ENCODE measurements at regions not wholly inside any gene's neighbourhood (a gene's known extent, or its start where the extent isn't known, plus 50 kb on each side); places are given as distances from the start of the nearest gene placed in this dataset.
A peak's percentile ranks its signal among the peaks of the same experiment; 100 is the strongest.

DNA sequence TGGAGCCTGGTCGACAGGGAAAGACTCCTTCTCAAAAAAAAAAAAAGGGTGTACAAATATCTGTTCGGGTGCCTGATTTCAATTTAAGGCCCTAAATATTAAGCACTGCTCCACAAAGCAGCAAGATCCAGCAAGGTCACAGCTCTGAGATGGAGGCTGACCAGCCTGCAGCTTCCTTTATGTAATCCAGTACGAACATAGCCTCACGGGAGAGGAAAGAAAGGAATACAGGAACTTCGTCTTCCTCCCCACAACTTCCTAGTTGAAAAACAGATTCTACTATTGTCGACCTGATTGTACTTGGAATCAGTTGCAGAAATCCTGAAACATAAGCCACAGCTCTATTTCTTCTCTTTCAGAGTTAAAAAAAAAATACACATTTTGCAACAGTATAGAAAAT is 53.5 kb upstream of the TBC1D9 start:
- Histone ChIP-seq H3K27me3 (ENCODE audit: low read depth, low read length) (peaks cover 27% of the 10 kb centered on the region), H3K36me3 (replicated peaks; ENCODE audit: low read depth, low read length) (peaks cover 4% of the 10 kb centered on the region), H3K79me2 (ENCODE audit: low read length) (no peaks in the 10 kb centered on the region), H3K9me3 (ENCODE audit: insufficient read depth, low read length) (no peaks in the 10 kb centered on the region), H3K4me2 (ENCODE audit: low read length) (no peak overlapping the region), H3K9ac (ENCODE audit: low read length) (no peak overlapping the region), H3K4me1 (ENCODE audit: low read length) (peaks cover 54% of the 10 kb centered on the region), H4K20me1 (ENCODE audit: insufficient read depth, low read length) (no peaks in the 10 kb centered on the region), H3K27ac (ENCODE audit: low read length) (no peak overlapping the region), H2AFZ (ENCODE audit: low read depth, low read length) (no peak overlapping the region), H3K4me3 (ENCODE audit: low read length) (no peak overlapping the region)
- no peak for TF ChIP-seq EZH2phosphoT487 (IDR thresholded peaks at IDR 0.05; ENCODE audit: low read depth)
- no peak for TF ChIP-seq CTCF (IDR thresholded peaks at IDR 0.05; ENCODE audit: low read depth, low read length)

- H3K4me1 ChIP-seq (ENCODE audit: low read length) = peaks cover 63% of the 10 kb centered on the region
- H3K27ac ChIP-seq (ENCODE audit: low read length) = peak overlapping the region; percentile 66
- H3K9me3 ChIP-seq (ENCODE audit: insufficient read depth, low read length) = no peaks in the 10 kb centered on the region
- peak overlapping the region; percentile 64 for H3K4me2 ChIP-seq (ENCODE audit: low read length)
- peak overlapping the region; percentile 35 for H3K4me3 ChIP-seq (ENCODE audit: low read length)
- TF ChIP-seq EZH2phosphoT487 (IDR thresholded peaks at IDR 0.05; ENCODE audit: low read depth) = no peak
- TF ChIP-seq CTCF (IDR thresholded peaks at IDR 0.05; ENCODE audit: low read depth, low read length) = no peak
- H3K36me3 ChIP-seq (replicated peaks; ENCODE audit: low read depth, low read length) = peaks cover 4% of the 10 kb centered on the region
- H3K27me3 ChIP-seq (ENCODE audit: low read depth, low read length) = peaks cover 27% of the 10 kb centered on the region
- no peaks in the 10 kb centered on the region for H4K20me1 ChIP-seq (ENCODE audit: insufficient read depth, low read length)
- H3K9ac ChIP-seq (ENCODE audit: low read length) = peak overlapping the region; percentile 33
- H3K79me2 ChIP-seq (ENCODE audit: low read length) = no peaks in the 10 kb centered on the region
- H2AFZ ChIP-seq (ENCODE audit: low read depth, low read length) = no peak overlapping the region
Observed at GRCh38 chr4:140808256-140808655, 52.1 kb upstream of the TBC1D9 start.

DNA sequence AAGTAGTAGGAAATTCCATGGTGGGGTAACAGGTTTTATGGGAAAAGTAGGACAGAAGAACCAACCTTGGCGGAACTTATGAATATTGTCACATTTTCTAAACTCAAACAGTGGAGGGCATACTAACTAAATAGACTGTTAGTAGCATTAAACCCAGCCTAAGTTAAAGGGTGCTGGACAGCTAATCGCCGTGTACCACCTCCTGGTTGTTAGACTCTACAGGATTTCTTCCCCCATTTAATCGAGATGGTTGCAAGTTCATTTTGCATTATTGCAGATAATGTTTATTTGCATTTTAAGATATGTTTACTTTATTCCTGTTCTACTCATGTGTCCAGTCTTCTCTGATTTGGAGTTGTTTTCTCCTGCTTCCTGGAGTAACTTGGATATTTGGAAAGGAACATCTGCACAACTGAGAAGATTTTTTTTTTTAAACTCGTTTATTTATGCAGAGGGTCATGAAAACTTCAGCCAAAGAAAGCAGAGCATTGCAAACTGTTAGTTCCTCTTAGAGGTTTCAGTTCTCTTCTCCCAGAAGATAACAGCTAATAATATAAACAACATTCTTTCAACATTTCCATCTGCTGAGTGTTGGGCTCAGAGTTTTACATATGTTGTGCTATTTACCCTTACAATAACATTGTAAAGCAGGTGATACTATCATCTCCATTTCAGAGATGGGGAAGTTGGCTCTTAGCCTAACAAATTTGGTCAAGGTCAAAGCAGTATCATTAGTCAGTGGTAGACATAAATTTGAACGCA is 51.5 kb upstream of the TBC1D9 start:
- H3K4me1 ChIP-seq (ENCODE audit: low read length) = peaks cover 63% of the 10 kb centered on the region
- H3K79me2 ChIP-seq (ENCODE audit: low read length) = no peaks in the 10 kb centered on the region
- H3K27ac ChIP-seq (ENCODE audit: low read length) = peak overlapping the region; percentile 66
- peaks cover 28% of the 10 kb centered on the region for H3K27me3 ChIP-seq (ENCODE audit: low read depth, low read length)
- peak overlapping the region; percentile 33 for H3K9ac ChIP-seq (ENCODE audit: low read length)
- TF ChIP-seq CTCF (IDR thresholded peaks at IDR 0.05; ENCODE audit: low read depth, low read length) (peak; percentile 36), EZH2phosphoT487 (IDR thresholded peaks at IDR 0.05; ENCODE audit: low read depth) (no peak)
- H3K9me3 ChIP-seq (ENCODE audit: insufficient read depth, low read length) = no peaks in the 10 kb centered on the region
- peaks cover 4% of the 10 kb centered on the region for H3K36me3 ChIP-seq (replicated peaks; ENCODE audit: low read depth, low read length)
- peak overlapping the region; percentile 35 for H3K4me3 ChIP-seq (ENCODE audit: low read length)
- H3K4me2 ChIP-seq (ENCODE audit: low read length) = peak overlapping the region; percentile 64
- no peak overlapping the region for H2AFZ ChIP-seq (ENCODE audit: low read depth, low read length)
- no peaks in the 10 kb centered on the region for H4K20me1 ChIP-seq (ENCODE audit: insufficient read depth, low read length)

DNA sequence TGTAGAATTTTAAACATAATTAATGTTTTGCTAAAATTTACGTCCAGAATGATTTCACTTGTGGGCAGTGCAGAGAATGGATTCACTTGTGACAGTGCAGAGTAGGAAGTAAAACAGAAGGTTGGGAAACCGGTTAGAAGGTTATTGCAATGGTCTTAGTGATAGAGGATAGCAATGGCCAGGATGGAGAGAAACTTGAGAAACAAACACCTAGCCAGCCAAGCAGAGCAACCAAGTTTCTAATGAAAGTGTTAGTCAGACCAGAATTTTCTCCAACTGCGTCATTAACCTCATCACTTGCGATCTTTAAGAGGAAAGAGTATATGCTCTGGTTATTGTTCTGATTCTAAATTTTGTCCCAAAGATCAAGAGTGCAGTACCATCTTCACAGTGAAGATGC is 50.0 kb upstream of the TBC1D9 start:
- peaks cover 75% of the 10 kb centered on the region for H3K4me1 ChIP-seq (ENCODE audit: low read length)
- H3K27me3 ChIP-seq (ENCODE audit: low read depth, low read length) = peaks cover 20% of the 10 kb centered on the region
- peak overlapping the region; percentile 28; the same call in 1 of the 2 replicates for H3K9ac ChIP-seq (ENCODE audit: low read length)
- no peak overlapping the region for H2AFZ ChIP-seq (ENCODE audit: low read depth, low read length)
- peaks cover 4% of the 10 kb centered on the region for H3K36me3 ChIP-seq (replicated peaks; ENCODE audit: low read depth, low read length)
- H3K4me2 ChIP-seq (ENCODE audit: low read length) = peak overlapping the region; percentile 64
- H3K27ac ChIP-seq (ENCODE audit: low read length) = peak overlapping the region; percentile 66
- H3K4me3 ChIP-seq (ENCODE audit: low read length) = peak overlapping the region; percentile 40
- TF ChIP-seq CTCF (IDR thresholded peaks at IDR 0.05; ENCODE audit: low read depth, low read length) (no peak), EZH2phosphoT487 (IDR thresholded peaks at IDR 0.05; ENCODE audit: low read depth) (no peak)
- no peaks in the 10 kb centered on the region for H4K20me1 ChIP-seq (ENCODE audit: insufficient read depth, low read length)
- no peaks in the 10 kb centered on the region for H3K9me3 ChIP-seq (ENCODE audit: insufficient read depth, low read length)
- H3K79me2 ChIP-seq (ENCODE audit: low read length) = no peaks in the 10 kb centered on the region

All from OCI-LY3 (cell line).